GM23338 (cell line): ENCODE measurements at regions not wholly inside any gene's neighbourhood (a gene's known extent, or its start where the extent isn't known, plus 50 kb on each side); places are given as distances from the start of the nearest gene placed in this dataset.

Experiments used
- ATAC-seq: fragments of 200-7000 bp; cut with Tn5 transposase; 3 replicates; pipeline ENCODE4 v1.9.1; 2020
- DNase-seq: peaks from one replicate; pipeline ENCODE4 v3.0.0-alpha.2; 2015; ENCODE audit warnings: low spot score
- H2AFZ ChIP-seq: fragments of 200-600 bp; sonication (generic); 2 replicates; pipeline ENCODE4 v1.8.0; 2016; ENCODE audit warnings: antibody characterized with exemption, mild to moderate bottlenecking, moderate library complexity
- H3F3A ChIP-seq: fragments of 200-600 bp; sonication (generic); replicated peaks from 2 replicates; pipeline ENCODE4 v1.8.0; 2017; ENCODE audit warnings: antibody characterized with exemption, mixed run types, low read depth
- H3K27ac ChIP-seq: fragments of 200-600 bp; sonication (generic); 2 replicates; pipeline ENCODE4 v1.6.1; 2016; ENCODE audit warnings: low read depth
- H3K27me3 ChIP-seq: fragments of 200-600 bp; sonication (generic); 2 replicates; pipeline ENCODE4 v1.8.0; 2016; ENCODE audit warnings: mild to moderate bottlenecking, mixed run types, moderate library complexity; ENCODE audit not compliant: insufficient read depth
- H3K36me3 ChIP-seq: fragments of 200-600 bp; sonication (generic); 2 replicates; pipeline ENCODE4 v1.8.0; 2016; ENCODE audit warnings: mild to moderate bottlenecking; ENCODE audit not compliant: insufficient read depth
- H3K4me1 ChIP-seq: fragments of 200-600 bp; sonication (generic); 2 replicates; pipeline ENCODE4 v1.8.0; 2016; ENCODE audit warnings: mild to moderate bottlenecking, moderate library complexity; ENCODE audit not compliant: insufficient read depth
- H3K4me2 ChIP-seq: fragments of 200-600 bp; sonication (generic); 2 replicates; pipeline ENCODE4 v1.7.1; 2017; ENCODE audit warnings: mixed run types
- H3K4me3 ChIP-seq: fragments of 200-600 bp; sonication (generic); 2 replicates; pipeline ENCODE4 v1.6.1; 2016; ENCODE audit warnings: mixed run types
- H3K79me2 ChIP-seq: fragments of 200-600 bp; sonication (generic); replicated peaks from 2 replicates; pipeline ENCODE4 v1.8.0; 2017; ENCODE audit warnings: mild to moderate bottlenecking; ENCODE audit not compliant: insufficient read depth
- H3K9me2 ChIP-seq: fragments of 200-600 bp; sonication (generic); 2 replicates; pipeline ENCODE4 v1.8.0; 2017; ENCODE audit not compliant: insufficient read depth
- H4K20me1 ChIP-seq: fragments of 200-600 bp; sonication (generic); replicated peaks from 2 replicates; pipeline ENCODE4 v1.8.0; 2017; ENCODE audit warnings: mild to moderate bottlenecking; ENCODE audit not compliant: insufficient read depth
- H3K27ac Mint-ChIP-seq: 2 replicates; pipeline ENCODE4 v1.8.0; 2020; ENCODE audit warnings: inconsistent platforms, mild to moderate bottlenecking, moderate library complexity, mixed read lengths
- H3K27me3 Mint-ChIP-seq: 3 replicates; pipeline ENCODE4 v1.8.0; 2022; ENCODE audit warnings: low read depth, mild to moderate bottlenecking, moderate library complexity, mixed read lengths, inconsistent platforms; ENCODE audit not compliant: insufficient read depth, poor library complexity
- H3K36me3 Mint-ChIP-seq: 3 replicates; pipeline ENCODE4 v1.8.0; 2021; ENCODE audit warnings: low read depth, mild to moderate bottlenecking, inconsistent platforms, moderate library complexity, mixed read lengths
- H3K4me1 Mint-ChIP-seq: 3 replicates; pipeline ENCODE4 v1.8.0; 2020; ENCODE audit warnings: mild to moderate bottlenecking, inconsistent platforms, mixed read lengths
- H3K4me3 Mint-ChIP-seq: 3 replicates; pipeline ENCODE4 v1.8.0; 2021; ENCODE audit warnings: moderate library complexity, mild to moderate bottlenecking, inconsistent platforms, mixed read lengths
- H3K9me3 Mint-ChIP-seq: 3 replicates; pipeline ENCODE4 v1.8.0; 2020; ENCODE audit warnings: moderate library complexity, mild to moderate bottlenecking, inconsistent platforms, mixed read lengths
- CREB1 ChIP-seq: fragments of 250-450 bp; sonication (Bioruptor Pico); IDR thresholded peaks from 2 replicates; pipeline ENCODE4 v1.5.0; 2020; ENCODE audit warnings: low read depth, mild to moderate bottlenecking, moderate library complexity
- CTCF ChIP-seq, 2 experiments: fragments of 200-600 bp in 1 of 2; sonication (generic) in 1 of 2; conservative IDR thresholded peaks; 2 replicates each; pipeline versions ENCODE4 v1.5.1 to v1.6.1; 2016 to 2017; ENCODE audit warnings: antibody characterized with exemption in 2 of 2, low read depth in 2 of 2, mild to moderate bottlenecking in 2 of 2, moderate library complexity in 1 of 2
- ETS1 ChIP-seq: IDR thresholded peaks from 2 replicates; pipeline ENCODE4 v1.6.1; 2016; ENCODE audit warnings: antibody characterized with exemption
- EZH2 ChIP-seq: fragments of 200-600 bp; sonication (generic); IDR thresholded peaks from one replicate; pipeline ENCODE4 v1.8.0; 2017; ENCODE audit warnings: antibody characterized with exemption, mild to moderate bottlenecking, low read depth; ENCODE audit not compliant: unreplicated experiment
- EZH2phosphoT487 ChIP-seq: fragments of 200-600 bp; sonication (generic); IDR thresholded peaks from one replicate; pipeline ENCODE4 v1.8.1; 2018; ENCODE audit warnings: antibody characterized with exemption; ENCODE audit not compliant: unreplicated experiment
- JUNB ChIP-seq: IDR thresholded peaks from one replicate; pipeline ENCODE4 v1.6.1; 2016; ENCODE audit warnings: antibody characterized with exemption; ENCODE audit not compliant: unreplicated experiment
- NANOG ChIP-seq: IDR thresholded peaks from 2 replicates; pipeline ENCODE4 v1.6.1; 2016; ENCODE audit warnings: antibody characterized with exemption, borderline replicate concordance
- POLR2AphosphoS5 ChIP-seq: IDR thresholded peaks from 2 replicates; pipeline ENCODE4 v1.6.1; 2016; ENCODE audit warnings: antibody characterized with exemption, low read depth
- REST ChIP-seq: IDR thresholded peaks from one replicate; pipeline ENCODE4 v1.6.1; 2018; ENCODE audit warnings: antibody characterized with exemption; ENCODE audit not compliant: unreplicated experiment
- STAT1 ChIP-seq: IDR thresholded peaks from one replicate; pipeline ENCODE4 v1.6.1; 2016; ENCODE audit warnings: antibody characterized with exemption; ENCODE audit not compliant: unreplicated experiment
- ZNF114 ChIP-seq: fragments of 250-450 bp; sonication (Bioruptor Pico); IDR thresholded peaks from 2 replicates; pipeline ENCODE4 v1.5.0; 2020; ENCODE audit warnings: mild to moderate bottlenecking, moderate library complexity
- ZNF331 ChIP-seq: fragments of 250-450 bp; sonication (Bioruptor Pico); IDR thresholded peaks from 2 replicates; pipeline ENCODE4 v1.5.0; 2020; ENCODE audit warnings: low read depth, mild to moderate bottlenecking, moderate library complexity
- ZNF462 ChIP-seq: fragments of 250-450 bp; sonication (Bioruptor Pico); IDR thresholded peaks from 2 replicates; pipeline ENCODE4 v1.5.0; 2020; ENCODE audit warnings: mild to moderate bottlenecking, moderate library complexity

GRCh38 chr22:27433585-27434190 lies 367.9 kb downstream of the MN1 start:
- H3K4me1 Mint-ChIP-seq, result peaks cover 26% of the 10 kb centered on the region

More at GRCh38 chr22:27433585-27434190, 367.9 kb downstream of the MN1 start:
- DNase-seq (no peak), ATAC-seq (no peak)
- 0 out of 2 replicates have a peak, but pooled peaks cover 3% of the 10 kb centered on the region for H3F3A ChIP-seq
- H3K4me2 ChIP-seq, result no peak overlapping the region
- TF ChIP-seq POLR2AphosphoS5 (no peak), EZH2phosphoT487 (no peak), CREB1 (CRISPR knock-in tag) (no peak), REST (no peak), NANOG (no peak), CTCF (conservative IDR thresholded peaks at IDR 0.05; ENCODE audit: low read depth in 2 of 2) (no peak), JUNB (no peak), ZNF331 (CRISPR knock-in tag) (no peak), ZNF114 (no peak), ZNF462 (CRISPR knock-in tag) (no peak), EZH2 (no peak), STAT1 (no peak), ETS1 (no peak)
- H3K27me3 Mint-ChIP-seq, result peaks cover 7% of the 10 kb centered on the region
- no peaks in the 10 kb centered on the region for H3K9me2 ChIP-seq
- no peaks in the 10 kb centered on the region for H4K20me1 ChIP-seq
- peaks cover 19% of the 10 kb centered on the region for H3K9me3 Mint-ChIP-seq
- no peak overlapping the region for H3K27ac ChIP-seq
- no peaks in the 10 kb centered on the region for H3K27me3 ChIP-seq
- no peak overlapping the region for H3K27ac Mint-ChIP-seq
- H3K36me3 ChIP-seq, result no peaks in the 10 kb centered on the region; the same call in 1 of the 2 replicates
- H3K4me3 ChIP-seq, result no peak overlapping the region
- no peaks in the 10 kb centered on the region for H3K79me2 ChIP-seq
- no peak overlapping the region for H2AFZ ChIP-seq
- H3K4me1 ChIP-seq, result peaks cover 15% of the 10 kb centered on the region
- no peak overlapping the region for H3K4me3 Mint-ChIP-seq
- H3K36me3 Mint-ChIP-seq, result peaks cover 9% of the 10 kb centered on the region; the same call in 2 of the 3 replicates
